Activated CD4-positive, CD25-positive, alpha-beta regulatory T cell treated with anti-CD3 and anti-CD28 coated beads, Interleukin-2, amount 50 U/mL, for 72 hours (primary cell): ENCODE measurements at regions not wholly inside any gene's neighbourhood (a gene's known extent, or its start where the extent isn't known, plus 50 kb on each side); places are given as distances from the start of the nearest gene placed in this dataset.

Source experiments
- DNase-seq: peaks from one replicate; pipeline ENCODE4 v3.0.0; 2021

GRCh38 chr15:70269311-70269911 lies 171.7 kb upstream of the TLE3 start:
- DNase-seq: no peak

DNA sequence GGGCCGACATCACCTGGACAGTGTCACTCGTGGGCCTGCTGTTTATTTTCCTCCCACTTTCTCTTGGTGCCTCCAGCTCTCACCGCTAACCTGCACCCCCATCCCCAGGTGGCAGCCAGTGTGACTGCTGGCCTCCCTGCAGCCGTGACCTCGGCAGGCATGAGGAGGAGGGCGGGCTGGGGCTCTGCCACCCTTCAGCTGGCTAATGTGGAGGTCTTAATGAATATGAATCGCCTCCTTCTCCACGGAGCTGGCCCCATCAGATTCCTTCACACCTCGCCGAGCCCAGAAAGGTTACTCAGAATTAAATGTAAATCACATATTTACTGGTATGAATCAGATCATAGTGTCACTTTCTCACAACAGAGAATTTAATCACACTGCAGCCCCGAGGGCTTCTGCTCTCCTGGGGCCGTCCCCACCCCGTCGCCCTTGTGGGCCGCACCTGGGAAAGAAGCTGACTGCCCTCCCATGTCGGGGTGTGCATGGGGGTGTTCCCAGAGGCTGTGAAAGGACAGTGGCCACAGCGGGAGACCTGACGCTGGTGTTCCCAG lies 171.1 kb upstream of the TLE3 start:
- no peak for DNase-seq

DNA sequence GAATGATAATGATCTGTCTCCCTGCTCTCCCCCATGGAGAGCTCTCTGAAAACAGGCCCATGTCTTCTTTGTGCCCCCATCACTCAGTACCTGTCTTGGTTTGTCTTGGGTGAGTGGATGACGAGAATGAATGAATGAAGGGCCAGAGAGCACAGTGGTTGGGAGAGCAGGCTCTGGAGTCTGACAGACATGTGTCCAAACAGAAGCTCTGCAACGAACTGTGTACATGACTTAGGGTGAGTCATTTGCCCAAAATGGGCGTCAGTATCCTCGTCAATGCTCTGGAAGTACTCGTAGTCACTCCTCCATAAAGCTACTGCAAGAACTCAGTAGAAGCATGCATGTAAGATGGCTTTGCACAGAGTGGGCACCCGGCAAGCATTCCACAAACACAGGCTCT lies 170.2 kb upstream of the TLE3 start:
- DNase-seq: no peak

- DNase-seq: no peak
Observed at GRCh38 chr15:70267306-70267705, 169.6 kb upstream of the TLE3 start.

GRCh38 chr15:70266412-70267121 lies 168.8 kb upstream of the TLE3 start:
- no peak for DNase-seq

DNA sequence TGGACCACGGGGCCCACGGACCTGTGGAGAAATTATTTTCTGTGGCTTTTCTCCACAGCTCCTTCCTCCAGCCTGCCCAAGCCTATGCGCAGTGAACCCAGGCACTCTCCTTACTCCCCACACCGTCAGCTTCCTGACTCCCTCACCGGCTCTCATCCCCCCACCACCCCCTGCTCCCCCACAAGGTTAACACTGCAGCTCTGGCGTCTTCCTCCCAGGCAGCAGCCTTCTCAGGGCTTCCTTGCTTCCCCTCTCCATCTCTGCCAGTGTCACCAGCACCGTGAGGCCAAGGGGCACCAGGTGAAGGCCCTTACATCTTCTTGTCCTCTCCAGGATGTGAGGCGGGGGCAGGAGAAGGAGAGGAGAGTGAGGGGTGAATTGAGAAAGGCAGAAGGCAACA lies 168.3 kb upstream of the TLE3 start:
- no peak for DNase-seq

GRCh38 chr15:70265466-70265978 lies 167.8 kb upstream of the TLE3 start:
- no peak for DNase-seq

GRCh38 chr15:70264738-70265465 lies 167.2 kb upstream of the TLE3 start:
- DNase-seq: no peak

GRCh38 chr15:70264014-70264582 lies 166.4 kb upstream of the TLE3 start:
- DNase-seq: no peak

DNA sequence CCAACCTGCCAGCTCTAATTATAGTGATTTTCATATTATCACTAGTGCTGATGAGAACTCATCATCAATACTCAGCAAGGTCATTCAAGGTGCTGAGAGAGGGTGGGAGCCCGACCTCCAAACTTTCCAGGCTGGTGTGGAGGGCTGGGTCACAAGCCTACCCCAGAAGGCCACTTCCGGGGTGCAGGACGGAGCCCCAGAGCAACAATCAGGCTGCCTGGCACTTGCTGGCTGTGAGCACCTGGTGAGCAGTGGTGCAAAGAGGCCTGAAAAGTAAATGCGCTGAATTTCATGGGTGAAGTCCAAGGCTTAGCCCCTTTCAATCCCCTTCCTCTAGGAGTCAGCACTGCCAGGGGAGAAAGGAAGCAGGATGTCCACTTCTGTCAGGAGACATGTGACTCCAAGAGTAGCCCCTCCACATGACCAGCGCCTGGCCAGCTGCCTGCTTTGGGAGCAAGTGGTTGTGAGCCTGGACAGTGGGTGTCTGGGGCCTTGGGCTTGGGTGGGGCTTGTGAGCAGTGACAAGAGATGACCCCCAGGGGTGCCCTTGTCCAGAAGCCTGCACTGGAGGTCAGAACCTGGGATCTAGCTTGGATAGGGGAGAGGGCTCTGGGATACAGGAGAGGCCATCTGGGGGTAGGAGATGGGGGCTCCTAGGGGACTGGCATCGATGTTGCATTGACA lies 165.0 kb upstream of the TLE3 start:
- DNase-seq: no peak

GRCh38 chr15:70262171-70262570 lies 164.5 kb upstream of the TLE3 start:
- no peak for DNase-seq

GRCh38 chr15:70261083-70261482 lies 163.4 kb upstream of the TLE3 start:
- no peak for DNase-seq

- DNase-seq: no peak
Observed at GRCh38 chr15:70260580-70260979, 162.9 kb upstream of the TLE3 start.

DNA sequence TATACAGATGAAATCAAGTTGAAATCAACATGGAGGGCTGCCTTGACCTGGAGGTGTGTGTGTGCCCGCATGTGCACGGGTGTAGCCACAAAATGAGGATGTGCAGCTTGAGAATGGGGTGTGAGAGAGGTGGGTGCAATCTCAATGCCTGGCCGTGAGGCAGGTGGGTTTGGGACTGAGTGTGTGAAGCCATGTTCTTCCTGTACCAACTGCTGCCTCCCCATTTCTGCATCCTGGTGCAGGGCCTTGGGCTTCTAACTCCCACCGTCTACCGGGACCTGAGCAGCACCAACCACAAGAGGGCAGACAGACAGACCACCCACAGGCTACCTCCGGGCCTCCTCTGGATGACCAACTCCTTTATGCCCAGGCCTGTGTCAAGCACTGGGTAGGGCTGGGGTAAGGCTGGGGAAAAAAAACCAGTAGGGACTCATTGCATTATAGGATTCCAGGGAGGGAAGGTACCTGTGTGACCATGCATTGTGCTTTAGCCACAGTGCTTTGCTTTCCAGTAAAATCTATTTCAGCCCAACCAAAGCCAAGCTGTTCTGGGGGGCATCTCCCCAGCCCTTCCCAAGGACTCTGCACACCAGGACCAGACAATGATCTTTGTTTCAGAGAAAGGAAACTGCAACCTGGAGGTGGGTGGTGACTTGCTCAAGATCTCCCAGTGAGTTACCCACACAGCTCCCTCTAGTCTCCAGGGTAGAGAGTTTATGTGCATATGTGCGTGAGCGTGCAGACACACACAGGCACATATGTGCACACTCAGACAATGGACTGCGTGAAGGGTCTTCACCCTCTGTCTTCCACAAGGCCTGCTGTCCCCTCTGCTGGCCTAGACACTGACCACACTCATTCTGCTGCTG lies 162.2 kb upstream of the TLE3 start:
- no peak for DNase-seq

DNA sequence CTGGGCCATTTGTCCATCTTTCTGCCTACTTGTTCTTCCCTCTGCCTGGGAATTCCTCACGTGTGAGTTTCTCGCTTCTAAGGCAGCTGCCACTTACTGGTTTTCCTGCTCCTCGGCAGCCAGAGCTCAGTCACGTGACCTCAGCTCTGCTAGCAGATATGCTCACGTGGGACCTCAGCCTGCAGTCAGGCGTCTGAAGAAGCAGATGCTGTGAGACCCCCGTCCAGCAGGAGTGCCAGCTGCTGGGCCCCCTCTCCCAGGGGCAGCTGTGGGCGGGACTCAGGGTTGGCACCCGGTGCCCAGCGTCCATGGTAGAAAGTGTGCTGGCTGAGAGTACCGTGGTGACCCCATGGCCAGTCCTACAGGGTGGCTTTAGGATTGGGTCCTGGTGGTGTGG lies 161.3 kb upstream of the TLE3 start:
- DNase-seq: peak; percentile 45

GRCh38 chr15:70258369-70259027 lies 160.8 kb upstream of the TLE3 start:
- peak; percentile 75 for DNase-seq

- no peak for DNase-seq
Observed at GRCh38 chr15:70257573-70258248, 160.0 kb upstream of the TLE3 start.

- no peak for DNase-seq
Observed at GRCh38 chr15:70257047-70257446, 159.3 kb upstream of the TLE3 start.

DNA sequence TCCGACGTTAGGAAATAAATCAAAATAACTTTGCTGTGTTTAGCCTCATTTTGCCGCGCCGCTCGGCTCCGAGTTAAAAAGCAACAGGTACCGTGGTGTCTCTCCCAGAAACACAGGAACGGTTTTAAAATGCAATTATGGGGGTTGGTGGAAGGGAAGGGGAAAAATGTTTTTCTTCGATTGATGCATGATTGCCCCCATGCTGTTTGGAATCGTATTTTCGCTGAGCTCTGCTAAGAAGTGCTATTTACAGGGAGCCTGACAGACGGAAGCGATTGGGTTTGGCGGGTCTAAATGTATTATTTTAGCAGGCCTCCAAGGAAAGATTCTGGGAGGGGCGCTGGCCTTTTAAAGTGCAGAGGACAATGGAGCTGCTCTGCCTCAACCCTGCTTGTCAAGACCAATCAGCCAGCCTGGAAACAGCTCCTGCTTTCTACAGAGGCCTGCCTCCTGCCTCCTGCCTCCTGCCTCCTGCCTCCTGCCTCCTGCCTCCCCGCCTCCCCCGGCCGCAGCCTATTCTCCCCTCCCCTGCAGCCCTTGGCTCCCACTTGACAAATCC lies 156.7 kb upstream of the TLE3 start:
- DNase-seq: no peak

DNA sequence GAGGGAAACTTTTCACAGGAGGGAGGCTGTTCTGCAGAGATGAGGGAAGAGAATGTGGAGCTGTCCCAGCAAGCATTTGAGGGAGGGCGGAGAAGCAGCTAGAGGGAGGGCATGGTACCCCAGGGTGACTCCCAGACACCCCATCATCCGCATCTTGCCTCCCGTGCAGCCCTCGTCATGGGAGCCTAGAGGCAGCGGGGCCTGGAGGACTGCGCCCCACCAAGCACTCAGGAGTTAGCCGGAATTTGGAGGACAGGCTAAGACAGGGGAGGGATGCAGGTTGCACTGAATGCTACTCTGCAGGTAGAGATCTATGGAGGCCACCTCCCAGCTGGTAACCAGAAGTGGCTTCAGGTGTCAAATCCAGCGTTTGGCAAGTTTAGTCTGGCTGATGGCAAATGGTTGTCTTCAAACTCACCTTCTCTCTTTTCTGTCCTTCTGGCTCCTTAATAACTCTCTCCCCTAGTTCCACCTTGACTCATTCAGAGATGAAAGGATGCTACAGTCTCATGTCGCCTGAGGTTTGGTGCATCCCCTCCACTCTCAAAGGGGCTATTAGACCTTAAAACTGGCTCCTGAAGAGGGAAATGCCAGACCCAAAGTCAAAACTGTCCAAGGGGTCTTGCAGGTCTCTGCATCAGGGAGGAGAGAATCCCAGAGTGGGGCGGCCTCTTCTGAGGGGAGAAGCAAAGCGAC lies 155.9 kb upstream of the TLE3 start:
- DNase-seq: no peak
